ENCODE measurements at regions not wholly inside any gene's neighbourhood (a gene's known extent, or its start where the extent isn't known, plus 50 kb on each side); places are given as distances from the start of the nearest gene placed in this dataset.

DNA sequence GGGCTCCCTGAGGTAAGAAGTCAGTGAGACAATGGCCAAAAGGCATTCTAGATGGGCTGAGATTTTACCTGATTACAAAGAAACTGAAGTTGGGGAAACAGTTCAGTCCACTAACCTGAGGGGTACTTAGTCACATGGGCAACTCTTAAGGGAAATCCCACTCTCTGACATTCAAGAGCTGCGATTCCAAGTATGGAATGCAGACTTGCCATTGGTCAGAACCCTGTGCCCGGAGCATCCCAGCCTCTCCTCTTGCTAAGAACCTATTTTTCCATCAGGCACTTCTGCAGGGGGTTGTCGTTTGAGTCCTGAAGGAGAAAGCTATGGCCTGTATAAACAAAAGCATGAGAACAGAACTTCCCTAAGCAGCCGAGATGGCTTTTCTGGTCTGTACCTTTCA, 434.9 kb upstream of the DAB1 start:
- TF ChIP-seq POLR2A (IDR thresholded peaks at IDR 0.05): no peak
- no peak for TF ChIP-seq CTCF (IDR thresholded peaks at IDR 0.05)
